Endodermal cell (in vitro differentiated cells): ENCODE measurements at regions not wholly inside any gene's neighbourhood (a gene's known extent, or its start where the extent isn't known, plus 50 kb on each side); places are given as distances from the start of the nearest gene placed in this dataset.

Source experiments
- DNase-seq: peaks from one replicate; pipeline ENCODE4 v3.0.0-alpha.2; 2017
- H3K27ac ChIP-seq: 2 replicates; pipeline ENCODE4 v1.5.1; 2013; ENCODE audit warnings: mild to moderate bottlenecking, low read depth, low read length, moderate library complexity
- H3K27me3 ChIP-seq: 2 replicates; pipeline ENCODE4 v1.6.1; 2013; ENCODE audit warnings: mild to moderate bottlenecking, low read length, moderate library complexity; ENCODE audit not compliant: insufficient read depth, control insufficient read depth, poor library complexity, severe bottlenecking
- H3K36me3 ChIP-seq: 2 replicates; pipeline ENCODE4 v1.7.0; 2013; ENCODE audit warnings: mild to moderate bottlenecking, low read length, moderate library complexity; ENCODE audit not compliant: control insufficient read depth, insufficient read depth
- H3K4me1 ChIP-seq: one replicate; pipeline ENCODE4 v1.7.0; 2013; ENCODE audit warnings: low read length; ENCODE audit not compliant: control insufficient read depth, insufficient read depth
- H3K4me3 ChIP-seq: 2 replicates; pipeline ENCODE4 v1.5.1; 2013; ENCODE audit warnings: mild to moderate bottlenecking, low read length, moderate library complexity
- H3K9ac ChIP-seq: 2 replicates; pipeline ENCODE4 v1.6.1; 2013; ENCODE audit warnings: mild to moderate bottlenecking, low read length, moderate library complexity; ENCODE audit not compliant: poor library complexity, severe bottlenecking; ENCODE audit errors: extremely low read depth
- H3K9me3 ChIP-seq: 2 replicates; pipeline ENCODE4 v1.6.1; 2013; ENCODE audit warnings: mild to moderate bottlenecking, low read length, moderate library complexity; ENCODE audit not compliant: control insufficient read depth
- H3K27ac Mint-ChIP-seq: 2 replicates; pipeline ENCODE4 v1.8.0; 2020; ENCODE audit warnings: mixed read lengths
- H3K27me3 Mint-ChIP-seq: 2 replicates; pipeline ENCODE4 v1.8.0; 2021; ENCODE audit warnings: mild to moderate bottlenecking, mixed read lengths; ENCODE audit not compliant: insufficient read depth
- H3K36me3 Mint-ChIP-seq: 2 replicates; pipeline ENCODE4 v1.8.0; 2020; ENCODE audit warnings: low read depth, mixed read lengths
- H3K4me1 Mint-ChIP-seq: 2 replicates; pipeline ENCODE4 v1.8.0; 2020; ENCODE audit warnings: mixed read lengths
- H3K4me3 Mint-ChIP-seq: 2 replicates; pipeline ENCODE4 v1.8.0; 2020; ENCODE audit warnings: mild to moderate bottlenecking, moderate library complexity, mixed read lengths
- H3K9me3 Mint-ChIP-seq: 2 replicates; pipeline ENCODE4 v1.8.0; 2020; ENCODE audit warnings: mild to moderate bottlenecking, mixed read lengths
- CTCF ChIP-seq: fragments of 200-600 bp; sonication (generic); conservative IDR thresholded peaks from 2 replicates; pipeline ENCODE4 v1.5.0; 2021; ENCODE audit warnings: antibody characterized with exemption, mild to moderate bottlenecking
- WGBS, 2 experiments: methylation state at CpG; one replicate each; pipeline versions ENCODE4 v1.1.5 to v1.1.7; 2013; ENCODE audit warnings: missing lambda C conversion rate in 2 of 2, mixed read lengths in 1 of 2; ENCODE audit not compliant: insufficient coverage in 1 of 2, insufficient read length in 1 of 2; 5-methylcytosine and 5-hydroxymethylcytosine counted together

- no peak for TF ChIP-seq CTCF
- no peak for DNase-seq
- Mint-ChIP-seq H3K4me1 (no peaks in the 10 kb centered on the region), H3K27me3 (no peaks in the 10 kb centered on the region), H3K9me3 (no peaks in the 10 kb centered on the region), H3K36me3 (no peaks in the 10 kb centered on the region), H3K4me3 (no peak overlapping the region), H3K27ac (no peak overlapping the region)
- no peak overlapping the region for H3K4me3 ChIP-seq
- no peaks in the 10 kb centered on the region for H3K4me1 ChIP-seq
- no peak overlapping the region for H3K9ac ChIP-seq
- H3K9me3 ChIP-seq = no peaks in the 10 kb centered on the region
- no peak overlapping the region for H3K27ac ChIP-seq
- H3K27me3 ChIP-seq = no peaks in the 10 kb centered on the region
- 91 to 100% methylated on average over 1 to 2 of the region's 2 CpGs for WGBS, 2 experiments
- no peaks in the 10 kb centered on the region for H3K36me3 ChIP-seq
Measured at GRCh38 chr5:56386046-56386445, 152.9 kb upstream of the ANKRD55 start.

DNA sequence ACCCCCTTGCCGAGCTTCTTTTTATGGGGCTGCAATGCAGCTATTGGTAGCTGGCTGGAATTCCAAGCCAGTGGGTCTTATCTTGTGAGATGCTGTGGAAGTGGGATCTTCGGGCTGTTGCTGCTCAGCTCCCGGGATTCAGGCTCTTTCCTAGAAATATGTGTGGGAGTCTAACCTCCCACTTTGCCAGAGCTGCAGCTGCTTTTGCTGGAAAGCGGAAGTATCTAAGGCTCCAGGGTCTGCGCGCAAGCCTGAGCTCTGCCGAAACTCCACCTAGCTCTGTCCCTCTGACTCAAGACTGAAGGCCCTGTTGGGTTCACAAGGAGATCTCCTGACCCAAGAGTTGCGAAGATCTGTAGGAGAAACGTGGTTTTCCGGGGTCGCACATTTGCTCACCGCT is 151.1 kb upstream of the ANKRD55 start:
- Mint-ChIP-seq H3K27ac (no peak overlapping the region), H3K36me3 (no peaks in the 10 kb centered on the region), H3K4me3 (no peak overlapping the region), H3K27me3 (no peaks in the 10 kb centered on the region), H3K4me1 (no peaks in the 10 kb centered on the region), H3K9me3 (no peaks in the 10 kb centered on the region)
- no peak overlapping the region for H3K9ac ChIP-seq
- no peaks in the 10 kb centered on the region for H3K27me3 ChIP-seq
- H3K36me3 ChIP-seq = no peaks in the 10 kb centered on the region
- no peak for DNase-seq
- WGBS, 2 experiments = 84 to 92% methylated on average over 6 to 12 of the region's 12 CpGs
- no peak overlapping the region for H3K27ac ChIP-seq
- H3K4me1 ChIP-seq = no peaks in the 10 kb centered on the region
- TF ChIP-seq CTCF = no peak
- no peaks in the 10 kb centered on the region for H3K9me3 ChIP-seq
- H3K4me3 ChIP-seq = no peak overlapping the region

- DNase-seq = no peak
- no peak overlapping the region for H3K4me3 ChIP-seq
- H3K9ac ChIP-seq = no peak overlapping the region
- no peak overlapping the region for H3K4me3 Mint-ChIP-seq
- no peaks in the 10 kb centered on the region for H3K36me3 Mint-ChIP-seq
- TF ChIP-seq CTCF = no peak
- H3K9me3 Mint-ChIP-seq = no peaks in the 10 kb centered on the region
- no peaks in the 10 kb centered on the region for H3K9me3 ChIP-seq
- no peaks in the 10 kb centered on the region for H3K36me3 ChIP-seq
- H3K27me3 ChIP-seq = no peaks in the 10 kb centered on the region
- H3K4me1 ChIP-seq = no peaks in the 10 kb centered on the region
- 95 to 100% methylated on average over 1 to 10 of the region's 10 CpGs for WGBS, 2 experiments
- H3K27ac Mint-ChIP-seq = no peak overlapping the region
- no peak overlapping the region for H3K27ac ChIP-seq
- H3K4me1 Mint-ChIP-seq = no peaks in the 10 kb centered on the region
- H3K27me3 Mint-ChIP-seq = no peaks in the 10 kb centered on the region
Measured at GRCh38 chr5:56383761-56384160, 150.6 kb upstream of the ANKRD55 start.
